Activated T-cell treated with anti-CD3 and anti-CD28 coated beads, Interleukin-2, amount 50 U/mL, for 72 hours (primary cell): ENCODE measurements at regions not wholly inside any gene's neighbourhood (a gene's known extent, or its start where the extent isn't known, plus 50 kb on each side); places are given as distances from the start of the nearest gene placed in this dataset.
"Not testable (repeated sequence)": the region's sequence is repeated elsewhere in the genome, so short reads cannot be mapped to it uniquely, and the experiment has no call there.

Source experiments
- ATAC-seq, 2 donors: fragments of 150-1000 bp; cut with Tn5 transposase; replicated peaks in 1 of 2; 2 replicates each; pipeline ENCODE4 v1.10.0; 2021; ENCODE audit warnings: moderate library complexity in 2 of 2, mild to moderate bottlenecking in 1 of 2
- DNase-seq, 2 donors: peaks; one replicate each; pipeline ENCODE4 v3.0.0; 2021 to 2022; ENCODE audit warnings: mixed read lengths in 1 of 2
- H3K27ac Mint-ChIP-seq: one replicate; pipeline ENCODE4 v1.8.0; 2022; ENCODE audit warnings: mild to moderate bottlenecking, moderate library complexity, mixed read lengths
- H3K27me3 Mint-ChIP-seq: one replicate; pipeline ENCODE4 v1.8.0; 2022; ENCODE audit warnings: low read depth, mixed read lengths
- H3K36me3 Mint-ChIP-seq, 2 donors: one replicate each; pipeline ENCODE4 v1.8.0; 2022; ENCODE audit warnings: mixed read lengths in 2 of 2, mild to moderate bottlenecking in 1 of 2; ENCODE audit not compliant: insufficient read depth in 2 of 2
- H3K4me1 Mint-ChIP-seq: one replicate; pipeline ENCODE4 v1.8.0; 2022; ENCODE audit warnings: low read depth, mixed read lengths
- H3K4me3 Mint-ChIP-seq, 2 donors: one replicate each; pipeline ENCODE4 v1.8.0; 2022; ENCODE audit warnings: mild to moderate bottlenecking in 2 of 2, mixed read lengths in 2 of 2, moderate library complexity in 2 of 2
- H3K9me3 Mint-ChIP-seq, 2 donors: one replicate each; pipeline ENCODE4 v1.8.0; 2022; ENCODE audit warnings: mixed read lengths in 2 of 2

DNA sequence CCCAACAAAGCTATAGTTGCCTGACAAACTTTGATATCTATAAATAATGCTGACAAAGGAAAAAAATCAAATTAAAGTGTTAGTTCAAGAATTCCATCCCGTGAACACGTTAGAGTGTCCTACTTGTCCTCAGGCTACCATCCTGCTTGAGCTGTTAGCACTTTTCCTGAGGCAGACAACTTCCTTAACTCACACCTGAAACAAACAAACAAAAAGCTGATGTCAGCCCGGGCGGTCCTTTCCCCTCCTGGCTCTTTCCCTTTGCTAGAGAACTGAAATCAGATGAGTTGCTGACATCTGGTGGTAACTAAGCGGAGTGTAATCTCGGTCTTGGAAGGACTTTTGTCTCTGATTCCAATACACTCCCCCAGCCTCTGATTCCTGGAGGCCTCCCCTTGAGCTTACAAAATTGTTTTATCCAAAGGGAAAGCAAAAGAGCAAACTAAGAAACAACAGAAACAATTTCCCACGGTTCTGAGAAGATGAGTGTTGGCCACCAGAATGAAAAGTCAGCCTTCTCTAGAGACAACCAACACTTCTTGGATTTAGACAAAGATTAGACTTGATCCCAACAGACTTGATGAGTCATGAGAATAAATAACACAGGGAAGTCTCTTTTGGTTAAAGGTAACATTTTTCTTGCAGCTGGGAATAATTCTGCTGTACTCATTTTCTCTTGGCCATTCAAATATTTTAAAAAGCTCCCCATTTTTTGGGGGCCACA lies 135.4 kb downstream of the PROX1 start:
- H3K27ac Mint-ChIP-seq, result no peak overlapping the region
- H3K27me3 Mint-ChIP-seq, result no peaks in the 10 kb centered on the region
- DNase-seq (peak; percentile 4 to 15), ATAC-seq (peak; percentile 43 to 46)
- H3K4me3 Mint-ChIP-seq, result no peak overlapping the region
- H3K4me1 Mint-ChIP-seq, result no peaks in the 10 kb centered on the region
- peaks cover 2 to 5% of the 10 kb centered on the region in 2 donors for H3K9me3 Mint-ChIP-seq
- H3K36me3 Mint-ChIP-seq, result peaks cover 2 to 6% of the 10 kb centered on the region in 2 donors

DNA sequence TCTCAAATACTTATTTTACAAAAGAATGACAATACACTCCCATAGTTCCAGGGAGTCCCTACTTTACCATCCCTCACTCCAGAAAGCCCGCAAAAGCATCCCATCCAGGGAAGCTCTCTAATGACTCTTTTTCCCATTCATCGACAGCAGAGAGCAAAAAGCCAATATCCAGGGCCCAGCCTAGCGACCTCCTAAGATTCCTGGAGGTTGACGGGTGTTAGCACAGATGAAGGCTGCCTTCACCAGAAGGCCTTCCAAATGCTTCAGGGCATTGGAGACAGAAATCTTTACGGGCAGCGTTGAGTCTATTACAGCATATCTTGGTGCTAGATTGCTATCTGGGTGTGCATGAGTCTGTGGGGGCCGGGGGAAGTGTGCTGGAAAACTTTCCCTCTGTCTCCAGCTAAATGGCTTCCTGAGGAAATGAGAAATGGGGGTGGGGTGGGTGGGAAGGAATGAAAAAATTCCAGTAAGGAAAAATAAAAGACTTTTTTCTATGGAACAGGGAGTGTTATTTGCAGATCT lies 136.6 kb downstream of the PROX1 start:
- H3K36me3 Mint-ChIP-seq, result no peaks in the 10 kb centered on the region
- H3K27me3 Mint-ChIP-seq, result no peaks in the 10 kb centered on the region
- ATAC-seq (no peak), DNase-seq (no peak)
- H3K9me3 Mint-ChIP-seq, result peaks cover 2% of the 10 kb centered on the region in 2 donors
- H3K4me3 Mint-ChIP-seq, result no peak overlapping the region
- H3K4me1 Mint-ChIP-seq, result no peaks in the 10 kb centered on the region
- H3K27ac Mint-ChIP-seq, result no peak overlapping the region

DNA sequence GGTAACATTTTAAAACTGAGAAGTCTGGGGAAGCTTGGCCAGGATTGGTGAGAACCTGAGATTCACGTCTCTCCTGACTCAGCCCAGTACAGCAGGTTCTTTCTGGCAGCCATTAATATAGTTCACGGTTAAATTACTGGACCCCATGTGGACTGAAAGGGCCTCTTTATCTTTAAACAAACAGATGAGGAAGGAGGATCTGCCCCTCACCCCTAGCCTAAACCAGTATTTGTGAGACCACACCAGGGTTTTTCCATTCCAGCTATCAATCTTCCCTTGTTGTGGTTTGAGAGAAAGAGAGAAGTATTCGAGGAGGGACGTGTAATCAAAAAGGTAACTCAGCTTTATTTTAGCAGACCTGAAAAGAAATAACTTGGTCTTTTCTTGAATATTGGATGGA lies 137.1 kb downstream of the PROX1 start:
- Mint-ChIP-seq H3K9me3 (no peaks in the 10 kb centered on the region), H3K27ac (no peak overlapping the region), H3K4me1 (no peaks in the 10 kb centered on the region), H3K36me3 (no peaks in the 10 kb centered on the region), H3K4me3 (no peak overlapping the region), H3K27me3 (no peaks in the 10 kb centered on the region)
- ATAC-seq (no peak), DNase-seq (no peak)

DNA sequence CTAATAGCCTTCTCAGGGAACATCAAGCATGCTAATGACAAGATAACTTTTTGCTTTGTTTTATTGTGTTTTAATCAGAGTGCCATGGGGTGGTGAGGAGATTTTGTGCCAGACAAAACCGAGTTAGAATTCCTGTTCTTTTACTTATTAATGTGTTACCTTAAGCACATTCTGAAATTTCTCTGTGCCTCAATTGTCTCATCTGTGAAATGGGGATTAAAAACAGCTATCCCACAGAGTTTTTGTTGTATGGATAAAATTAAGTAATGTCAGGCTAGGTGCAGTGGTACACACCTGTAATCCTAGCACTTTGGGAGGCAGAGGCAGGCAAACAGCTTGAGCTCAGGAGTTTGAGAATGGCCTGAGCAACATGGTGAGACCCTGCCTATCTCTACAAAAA lies 138.0 kb downstream of the PROX1 start:
- no peak overlapping the region for H3K27ac Mint-ChIP-seq
- H3K36me3 Mint-ChIP-seq, result no peaks in the 10 kb centered on the region
- H3K9me3 Mint-ChIP-seq, result no peaks in the 10 kb centered on the region
- no peak overlapping the region for H3K4me3 Mint-ChIP-seq
- ATAC-seq (no peak), DNase-seq (no peak)
- no peaks in the 10 kb centered on the region for H3K4me1 Mint-ChIP-seq
- H3K27me3 Mint-ChIP-seq, result no peaks in the 10 kb centered on the region

DNA sequence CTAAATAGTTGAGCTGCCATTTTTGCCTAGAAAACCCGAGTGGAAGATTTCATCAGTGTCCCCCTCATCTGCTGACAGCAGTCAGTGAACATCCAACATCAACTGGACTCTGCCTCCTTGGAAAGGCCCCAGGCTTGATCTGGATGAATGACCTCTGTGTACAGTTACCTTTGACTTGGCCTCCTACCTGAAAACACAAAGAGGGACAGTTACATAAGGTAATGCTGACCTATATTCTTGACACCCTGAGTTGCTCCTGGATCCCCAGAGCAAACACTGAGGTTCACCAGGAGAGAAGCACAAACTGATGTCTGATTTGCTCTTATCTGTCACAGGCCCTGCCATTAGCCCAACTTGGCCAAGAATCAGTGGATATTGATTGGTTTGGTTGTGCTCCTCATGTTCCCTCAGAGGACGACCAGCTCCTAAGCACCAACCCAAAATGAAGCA lies 138.9 kb downstream of the PROX1 start:
- no peaks in the 10 kb centered on the region for H3K9me3 Mint-ChIP-seq
- H3K27me3 Mint-ChIP-seq, result no peaks in the 10 kb centered on the region
- DNase-seq (no peak), ATAC-seq (no peak)
- H3K4me3 Mint-ChIP-seq, result no peak overlapping the region
- no peak overlapping the region for H3K27ac Mint-ChIP-seq
- no peaks in the 10 kb centered on the region for H3K4me1 Mint-ChIP-seq
- no peaks in the 10 kb centered on the region for H3K36me3 Mint-ChIP-seq

DNA sequence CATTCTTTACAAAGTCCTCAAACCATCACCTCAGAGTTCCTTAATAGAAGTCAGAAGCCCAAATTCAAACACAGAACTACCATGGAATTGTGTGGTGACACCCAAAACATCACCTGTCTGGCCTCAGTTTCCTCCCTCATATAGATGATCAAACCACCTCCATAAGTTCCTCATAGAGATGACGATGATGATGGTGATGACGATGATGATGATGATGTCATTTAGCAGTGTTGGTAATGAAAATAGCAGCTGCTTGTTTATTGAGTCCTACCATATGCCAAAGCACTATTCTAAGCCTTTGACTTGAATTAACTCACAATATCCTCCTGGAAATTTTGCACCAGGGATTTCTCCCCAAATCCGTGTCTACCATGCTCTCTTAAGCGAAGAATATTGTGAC lies 139.9 kb downstream of the PROX1 start:
- Mint-ChIP-seq H3K36me3 (no peaks in the 10 kb centered on the region), H3K27me3 (no peaks in the 10 kb centered on the region), H3K4me1 (no peaks in the 10 kb centered on the region), H3K9me3 (no peaks in the 10 kb centered on the region), H3K27ac (no peak overlapping the region), H3K4me3 (no peak overlapping the region)
- DNase-seq (no peak), ATAC-seq (no peak)

DNA sequence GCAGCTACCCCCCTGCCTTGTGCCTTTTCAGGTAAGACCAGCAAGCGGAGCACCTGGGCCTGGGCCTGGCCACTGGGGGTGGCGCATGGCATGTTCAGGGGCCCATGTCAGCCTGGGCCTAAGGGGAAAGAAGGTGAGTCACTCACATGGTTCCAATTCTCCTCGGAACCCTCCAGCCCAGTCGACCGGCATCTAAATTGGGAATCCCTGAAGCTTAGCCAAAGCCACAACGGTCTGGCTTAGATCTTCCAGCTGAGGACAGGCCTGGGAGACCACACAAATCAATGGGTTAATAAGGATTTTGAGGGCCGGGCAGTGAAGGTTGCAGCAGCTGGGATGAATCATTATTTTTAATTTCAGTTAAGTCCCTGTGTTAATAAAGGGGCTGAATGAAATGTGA lies 145.1 kb upstream of the SMYD2 start:
- Mint-ChIP-seq H3K4me3 (no peak overlapping the region), H3K9me3 (no peaks in the 10 kb centered on the region), H3K27ac (no peak overlapping the region), H3K27me3 (no peaks in the 10 kb centered on the region), H3K36me3 (no peaks in the 10 kb centered on the region), H3K4me1 (no peaks in the 10 kb centered on the region)
- ATAC-seq, result no peak
- DNase-seq, result no peak

DNA sequence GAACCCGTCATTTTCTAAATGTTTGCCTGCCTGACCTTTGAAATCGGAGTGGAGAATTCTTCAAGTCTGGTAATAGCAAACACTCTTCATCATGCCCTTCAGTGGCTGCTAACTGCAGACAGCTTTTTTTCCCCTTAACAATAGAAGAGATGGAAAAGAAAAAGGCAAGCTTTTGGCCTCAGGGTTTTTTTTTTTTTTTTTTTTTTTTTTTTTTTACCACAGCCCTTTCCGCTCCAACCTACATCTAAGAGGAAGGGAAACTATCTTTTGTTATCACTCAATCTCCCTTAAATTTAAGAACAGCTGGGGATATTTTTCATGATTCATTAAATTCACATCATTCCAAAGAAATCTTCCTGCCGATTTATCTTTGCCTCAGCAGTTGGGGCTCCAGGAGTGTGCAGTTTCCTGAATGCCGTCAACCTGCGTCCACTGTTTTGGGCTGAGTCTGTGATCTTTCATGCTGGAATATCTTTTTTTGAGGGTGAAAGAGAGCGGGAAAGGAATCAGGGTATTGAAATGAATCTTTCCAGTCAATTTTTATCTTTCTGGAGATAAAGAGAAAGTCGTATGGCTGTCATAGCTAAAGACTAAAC lies 144.5 kb upstream of the SMYD2 start:
- Mint-ChIP-seq H3K27ac (no peak overlapping the region), H3K9me3 (no peaks in the 10 kb centered on the region), H3K4me3 (no peak overlapping the region), H3K36me3 (no peaks in the 10 kb centered on the region), H3K27me3 (no peaks in the 10 kb centered on the region), H3K4me1 (no peaks in the 10 kb centered on the region)
- DNase-seq (no peak), ATAC-seq (no peak)

DNA sequence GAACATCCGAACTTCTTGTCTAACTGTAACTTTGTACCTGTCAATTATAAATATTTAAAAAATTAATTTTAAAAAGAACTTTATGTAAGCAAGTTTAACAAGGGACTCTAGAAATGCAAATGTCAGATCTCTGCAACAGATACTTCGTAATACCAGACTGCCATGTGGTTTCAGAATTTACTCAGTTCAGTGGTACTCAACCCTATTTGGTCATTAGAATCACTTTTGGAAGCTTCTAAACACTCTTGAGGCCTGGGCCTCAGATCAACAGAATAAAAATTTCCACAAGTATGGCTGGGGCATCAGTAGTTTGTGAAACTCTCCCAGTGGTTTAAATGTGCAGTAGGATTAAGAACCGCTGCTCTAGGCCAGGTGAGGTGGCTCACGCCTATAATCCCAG lies 139.5 kb upstream of the SMYD2 start:
- H3K4me3 Mint-ChIP-seq, result no peak overlapping the region

DNA sequence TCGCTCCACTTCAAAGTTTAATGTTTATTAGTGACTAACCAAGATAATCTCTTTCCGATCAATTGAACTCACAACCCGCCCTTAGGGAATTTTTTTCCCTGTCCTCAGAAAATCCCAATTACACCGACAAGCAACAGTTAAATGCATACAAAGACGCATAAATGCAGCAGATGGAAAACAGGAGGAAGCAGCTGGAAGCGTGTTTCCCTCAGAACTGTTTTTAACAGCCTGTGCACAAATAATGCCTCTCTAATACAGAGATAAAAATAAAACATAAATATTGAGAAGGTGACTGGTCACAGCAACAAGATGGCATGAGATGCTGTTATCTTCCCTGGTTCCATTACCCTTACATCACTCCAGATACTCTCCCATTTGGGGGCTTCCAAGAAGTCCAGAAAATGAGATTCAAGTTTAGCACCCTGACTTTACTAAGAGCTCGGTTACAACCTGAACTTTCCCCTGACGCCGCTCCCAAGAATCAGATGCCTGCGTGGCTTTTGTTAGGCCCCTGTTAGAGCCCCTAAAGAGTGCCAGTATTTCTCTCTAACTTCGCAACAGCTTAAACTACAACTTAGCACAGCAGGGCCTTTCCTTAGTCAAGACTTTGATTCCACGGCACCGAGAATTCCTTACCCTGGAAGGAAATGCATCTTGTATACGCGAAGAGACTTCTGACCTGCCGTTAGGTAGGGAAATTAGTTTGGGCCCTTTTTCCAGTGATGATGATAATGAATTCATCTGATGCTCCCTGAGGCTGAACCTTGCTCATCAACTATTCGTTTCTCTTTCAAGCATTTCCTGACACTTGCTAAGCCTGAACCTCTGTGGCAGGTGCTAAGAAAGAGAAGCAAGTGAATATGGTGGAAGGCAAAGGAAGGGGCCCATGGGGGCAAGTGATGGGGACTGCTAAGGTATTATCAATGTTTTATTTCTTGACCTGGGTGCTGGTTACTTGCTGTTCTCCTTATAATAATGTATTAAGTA lies 137.7 kb upstream of the SMYD2 start:
- Mint-ChIP-seq H3K4me3 (no peak overlapping the region), H3K9me3 (no peaks in the 10 kb centered on the region), H3K27me3 (peaks cover 3% of the 10 kb centered on the region), H3K36me3 (no peaks in the 10 kb centered on the region), H3K4me1 (no peaks in the 10 kb centered on the region), H3K27ac (no peak overlapping the region)
- DNase-seq (no peak), ATAC-seq (no peak)

More for the DNA sequence above, 139.5 kb upstream of the SMYD2 start:
- H3K4me1 Mint-ChIP-seq, result no peaks in the 10 kb centered on the region
- H3K27me3 Mint-ChIP-seq, result no peaks in the 10 kb centered on the region
- H3K27ac Mint-ChIP-seq, result no peak overlapping the region
- no peaks in the 10 kb centered on the region for H3K9me3 Mint-ChIP-seq
- ATAC-seq (no peak), DNase-seq (no peak)
- H3K36me3 Mint-ChIP-seq, result no peaks in the 10 kb centered on the region

DNA sequence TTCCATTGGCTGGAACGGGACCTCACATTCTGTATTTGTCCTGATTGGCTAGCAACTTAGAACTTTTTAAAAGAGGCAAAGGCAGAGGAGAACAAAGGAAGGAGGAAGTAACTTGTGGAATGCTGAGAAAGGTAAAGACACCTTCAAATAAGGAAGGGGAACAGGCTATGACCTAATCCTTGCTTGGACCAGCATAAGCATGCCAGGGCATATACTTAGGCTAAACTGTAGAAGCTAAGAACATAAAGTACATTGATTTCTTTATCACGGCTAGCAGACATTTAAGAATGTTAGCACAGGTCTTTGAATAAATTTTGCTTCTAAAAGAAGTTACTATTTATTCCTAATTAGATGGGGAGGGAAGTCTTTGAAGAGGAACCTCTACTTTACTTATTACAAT lies 136.4 kb upstream of the SMYD2 start:
- not testable (repeated sequence) for H3K27ac Mint-ChIP-seq, H3K4me1 Mint-ChIP-seq, ATAC-seq, H3K27me3 Mint-ChIP-seq, DNase-seq, H3K4me3 Mint-ChIP-seq, H3K36me3 Mint-ChIP-seq, H3K9me3 Mint-ChIP-seq

DNA sequence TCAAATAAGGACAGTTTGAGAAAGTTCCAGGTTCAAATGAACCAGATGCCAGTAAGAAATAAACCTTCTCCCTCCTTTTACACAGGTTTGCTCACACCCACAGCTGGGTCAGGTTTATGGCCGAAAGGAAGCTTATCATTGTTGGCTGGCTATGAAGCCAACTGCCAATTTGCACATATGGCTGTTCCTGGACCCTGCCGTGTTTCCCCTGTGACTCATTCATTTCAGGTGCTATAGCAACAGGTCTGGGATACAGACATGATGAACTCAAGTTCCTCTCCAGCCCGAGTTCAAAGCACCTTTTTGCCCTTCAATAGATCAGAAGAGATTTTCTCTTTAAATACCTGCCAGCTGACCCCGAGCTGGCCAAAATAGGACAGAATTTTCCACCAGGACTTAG lies 134.4 kb upstream of the SMYD2 start:
- H3K4me3 Mint-ChIP-seq, result no peak overlapping the region
- no peaks in the 10 kb centered on the region for H3K4me1 Mint-ChIP-seq
- H3K36me3 Mint-ChIP-seq, result no peaks in the 10 kb centered on the region
- no peaks in the 10 kb centered on the region for H3K9me3 Mint-ChIP-seq
- DNase-seq, result no peak
- ATAC-seq, result peak in 1 of 2 donors; percentile 30
- no peak overlapping the region for H3K27ac Mint-ChIP-seq
- peaks cover 8% of the 10 kb centered on the region for H3K27me3 Mint-ChIP-seq
